ENCODE measurements at regions not wholly inside any gene's neighbourhood (a gene's known extent, or its start where the extent isn't known, plus 50 kb on each side); places are given as distances from the start of the nearest gene placed in this dataset.

DNA sequence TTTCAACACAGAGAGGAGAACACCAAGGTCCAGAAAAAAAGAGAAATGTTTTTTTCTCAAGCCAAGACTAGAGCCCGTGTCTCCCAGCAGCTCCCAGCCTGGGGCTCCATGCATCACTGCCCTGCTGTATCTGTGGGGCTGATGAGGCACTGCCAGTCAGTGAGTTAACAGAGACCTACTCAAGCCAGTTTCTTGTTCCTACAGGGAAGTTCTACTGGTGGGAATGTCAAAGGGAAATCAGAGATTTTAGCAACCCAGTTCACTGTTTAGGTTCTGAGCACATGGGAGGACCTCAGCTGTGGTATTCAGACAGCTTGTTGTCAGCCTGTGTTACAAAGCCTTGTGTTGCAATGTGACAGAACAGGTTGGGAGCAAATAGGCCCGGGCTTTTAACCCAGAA, 234.3 kb downstream of the TLE3 start:
- TF ChIP-seq, protein P1, sequence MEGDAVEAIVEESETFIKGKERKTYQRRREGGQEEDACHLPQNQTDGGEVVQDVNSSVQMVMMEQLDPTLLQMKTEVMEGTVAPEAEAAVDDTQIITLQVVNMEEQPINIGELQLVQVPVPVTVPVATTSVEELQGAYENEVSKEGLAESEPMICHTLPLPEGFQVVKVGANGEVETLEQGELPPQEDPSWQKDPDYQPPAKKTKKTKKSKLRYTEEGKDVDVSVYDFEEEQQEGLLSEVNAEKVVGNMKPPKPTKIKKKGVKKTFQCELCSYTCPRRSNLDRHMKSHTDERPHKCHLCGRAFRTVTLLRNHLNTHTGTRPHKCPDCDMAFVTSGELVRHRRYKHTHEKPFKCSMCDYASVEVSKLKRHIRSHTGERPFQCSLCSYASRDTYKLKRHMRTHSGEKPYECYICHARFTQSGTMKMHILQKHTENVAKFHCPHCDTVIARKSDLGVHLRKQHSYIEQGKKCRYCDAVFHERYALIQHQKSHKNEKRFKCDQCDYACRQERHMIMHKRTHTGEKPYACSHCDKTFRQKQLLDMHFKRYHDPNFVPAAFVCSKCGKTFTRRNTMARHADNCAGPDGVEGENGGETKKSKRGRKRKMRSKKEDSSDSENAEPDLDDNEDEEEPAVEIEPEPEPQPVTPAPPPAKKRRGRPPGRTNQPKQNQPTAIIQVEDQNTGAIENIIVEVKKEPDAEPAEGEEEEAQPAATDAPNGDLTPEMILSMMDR (IDR thresholded peaks at IDR 0.05): no peak
- no peak for TF ChIP-seq ZFX (IDR thresholded peaks at IDR 0.05; ENCODE audit: borderline replicate concordance)

Data from 22Rv1 (cell line).